ENCODE measurements at regions not wholly inside any gene's neighbourhood (a gene's known extent, or its start where the extent isn't known, plus 50 kb on each side); places are given as distances from the start of the nearest gene placed in this dataset.
A peak's percentile ranks its signal among the peaks of the same experiment; 100 is the strongest.

DNA sequence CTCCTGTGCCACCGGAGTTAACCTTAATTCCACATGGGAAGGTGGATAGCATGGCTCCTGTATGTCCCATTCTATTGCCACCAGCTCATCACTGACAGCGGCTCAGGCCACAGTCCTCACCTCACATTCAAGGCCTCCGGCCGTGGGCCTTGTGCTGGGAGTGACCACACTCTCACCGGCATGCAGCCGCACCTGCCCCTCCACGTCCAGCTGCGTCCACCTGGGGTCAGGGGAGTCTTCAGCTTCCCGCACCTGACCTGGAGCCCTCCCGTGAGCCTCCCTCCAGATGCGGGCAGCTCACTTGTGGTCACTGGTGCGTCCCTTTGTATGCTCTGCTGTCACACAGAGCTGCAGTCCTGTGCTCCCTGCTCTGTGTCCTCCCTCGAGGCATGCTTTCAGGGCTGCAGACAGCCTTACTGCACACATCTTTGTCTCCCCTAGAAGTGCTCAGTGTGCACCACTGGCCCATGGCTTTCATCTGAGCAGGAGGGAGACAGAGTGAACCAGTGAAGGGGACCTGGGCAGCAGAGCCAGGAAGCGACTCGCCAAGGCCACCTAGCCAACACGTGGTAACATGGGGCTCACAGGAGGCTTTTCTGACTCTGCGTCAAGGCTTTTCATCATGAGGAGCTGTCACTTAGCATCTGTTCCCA, 210.1 kb downstream of the ERCC6L2 start:
- H2BK20ac ChIP-seq (ENCODE audit: low read length), result no peak overlapping the region; the same call in 1 of the 2 replicates
- no peak overlapping the region for H2AFZ ChIP-seq (ENCODE audit: low read length)
- H3K4me3 ChIP-seq (ENCODE audit: extremely low read depth in 1 of 4, insufficient read depth in 2 of 4, low read depth in 3 of 4, low read length in 4 of 4), result no peak overlapping the region
- no peak overlapping the region for H3K23ac ChIP-seq (ENCODE audit: insufficient read length)
- no peak overlapping the region for H3K4me2 ChIP-seq (ENCODE audit: insufficient read depth in 1 of 2, low read depth in 2 of 2, low read length in 2 of 2)
- H3K14ac ChIP-seq (ENCODE audit: insufficient read length), result no peak overlapping the region
- no peak overlapping the region for H2BK120ac ChIP-seq (replicated peaks; ENCODE audit: low read depth, low read length)
- H3K9ac ChIP-seq (replicated peaks in 1 of 4; ENCODE audit: extremely low read depth in 1 of 4, low read depth in 3 of 4, low read length in 3 of 4), result no peak overlapping the region
- peak overlapping the region; percentile 37; the same call in 1 of the 2 replicates for H2BK5ac ChIP-seq (ENCODE audit: low read depth, low read length)
- no peak for FAIRE-seq
- no peak overlapping the region for H2AK5ac ChIP-seq (ENCODE audit: low read depth, low read length)
- ChIA-PET POLR2A (ENCODE audit: partially characterized antibody) (no interaction called here), CTCF (ENCODE audit: partially characterized antibody) (interaction anchor here (0.5 to 5.1 kb wide), 6 partner anchors 10 to 531 kb away, joined by 3 to 22 read pairs (median 4); no protein-coding TSS in a partner anchor)
- no peak overlapping the region for H3K4ac ChIP-seq (replicated peaks; ENCODE audit: insufficient read length, low read depth, low read length)
- H3K9me3 ChIP-seq (ENCODE audit: insufficient read depth in 2 of 2, low read depth in 1 of 2, low read length in 1 of 2), result no peaks in the 10 kb centered on the region
- no peak overlapping the region for H4K5ac ChIP-seq (ENCODE audit: insufficient read length, low read depth, low read length)
- peak overlapping the region; percentile 62; the same call in 1 of the 2 replicates for H2BK12ac ChIP-seq (ENCODE audit: low read depth, low read length)
- no peaks in the 10 kb centered on the region for H4K20me1 ChIP-seq (replicated peaks in 1 of 2; ENCODE audit: control insufficient read depth in 1 of 2, insufficient read depth in 2 of 2, low read length in 2 of 2)
- H3K18ac ChIP-seq (ENCODE audit: extremely low read depth, low read length), result no peak overlapping the region
- no peaks in the 10 kb centered on the region for H3K23me2 ChIP-seq (ENCODE audit: low read depth, low read length)
- H3K27ac ChIP-seq (ENCODE audit: low read depth, low read length), result no peak overlapping the region
- H3K79me1 ChIP-seq (ENCODE audit: low read depth, low read length), result no peaks in the 10 kb centered on the region
- H3K27me3 ChIP-seq (replicated peaks in 1 of 4; ENCODE audit: control insufficient read depth in 3 of 4, extremely low read depth in 1 of 4, insufficient read depth in 3 of 4, low read length in 3 of 4), result no peaks in the 10 kb centered on the region
- H4K91ac ChIP-seq (replicated peaks; ENCODE audit: insufficient read length, low read length), result no peak overlapping the region
- no peak overlapping the region for H3K56ac ChIP-seq (replicated peaks; ENCODE audit: insufficient read length, low read depth, low read length)
- no peaks in the 10 kb centered on the region for H3K36me3 ChIP-seq (ENCODE audit: control insufficient read depth in 2 of 4, insufficient read depth in 4 of 4, low read length in 3 of 4)
- 0 out of 2 replicates have a peak overlapping the region, but pooled peaks have one; percentile 82 for H2BK15ac ChIP-seq (ENCODE audit: low read length)
- peaks cover 4 to 13% (median 10%) of the 10 kb centered on the region in 4 experiments for H3K4me1 ChIP-seq (replicated peaks in 1 of 4; ENCODE audit: control insufficient read depth in 3 of 4, insufficient read depth in 4 of 4, low read length in 3 of 4)
- DNase-seq (ENCODE audit: low read depth in 1 of 2, low spot score in 2 of 2), result no peak
- no peaks in the 10 kb centered on the region for H3K79me2 ChIP-seq (ENCODE audit: control insufficient read depth in 1 of 2, insufficient read depth in 2 of 2, low read length in 2 of 2)
- H4K8ac ChIP-seq (ENCODE audit: extremely low read depth, insufficient read depth, low read length), result peak overlapping the region; percentile 0; the same call in 1 of the 2 replicates
- WGBS, 2 experiments (ENCODE audit: extremely low coverage in 1 of 2, insufficient coverage in 1 of 2, insufficient read length in 1 of 2, insufficient replicate concordance in 2 of 2, low coverage in 1 of 2, low lambda C conversion rate in 2 of 2, missing lambda C conversion rate in 1 of 2), result 90% methylated on average over 17 of the region's 17 CpGs; no CpG with 5 or more reads in 1 of the 2 experiments
- TF ChIP-seq TAF1 (IDR thresholded peaks at IDR 0.05; ENCODE audit: low read depth, low read length), result no peak
- TF ChIP-seq, protein P1, sequence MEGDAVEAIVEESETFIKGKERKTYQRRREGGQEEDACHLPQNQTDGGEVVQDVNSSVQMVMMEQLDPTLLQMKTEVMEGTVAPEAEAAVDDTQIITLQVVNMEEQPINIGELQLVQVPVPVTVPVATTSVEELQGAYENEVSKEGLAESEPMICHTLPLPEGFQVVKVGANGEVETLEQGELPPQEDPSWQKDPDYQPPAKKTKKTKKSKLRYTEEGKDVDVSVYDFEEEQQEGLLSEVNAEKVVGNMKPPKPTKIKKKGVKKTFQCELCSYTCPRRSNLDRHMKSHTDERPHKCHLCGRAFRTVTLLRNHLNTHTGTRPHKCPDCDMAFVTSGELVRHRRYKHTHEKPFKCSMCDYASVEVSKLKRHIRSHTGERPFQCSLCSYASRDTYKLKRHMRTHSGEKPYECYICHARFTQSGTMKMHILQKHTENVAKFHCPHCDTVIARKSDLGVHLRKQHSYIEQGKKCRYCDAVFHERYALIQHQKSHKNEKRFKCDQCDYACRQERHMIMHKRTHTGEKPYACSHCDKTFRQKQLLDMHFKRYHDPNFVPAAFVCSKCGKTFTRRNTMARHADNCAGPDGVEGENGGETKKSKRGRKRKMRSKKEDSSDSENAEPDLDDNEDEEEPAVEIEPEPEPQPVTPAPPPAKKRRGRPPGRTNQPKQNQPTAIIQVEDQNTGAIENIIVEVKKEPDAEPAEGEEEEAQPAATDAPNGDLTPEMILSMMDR (IDR thresholded peaks at IDR 0.05; ENCODE audit: control extremely low read depth in 1 of 3, insufficient read depth in 1 of 3, low read depth in 1 of 3, low read length in 3 of 3), result no peak
- TF ChIP-seq, protein P2, sequence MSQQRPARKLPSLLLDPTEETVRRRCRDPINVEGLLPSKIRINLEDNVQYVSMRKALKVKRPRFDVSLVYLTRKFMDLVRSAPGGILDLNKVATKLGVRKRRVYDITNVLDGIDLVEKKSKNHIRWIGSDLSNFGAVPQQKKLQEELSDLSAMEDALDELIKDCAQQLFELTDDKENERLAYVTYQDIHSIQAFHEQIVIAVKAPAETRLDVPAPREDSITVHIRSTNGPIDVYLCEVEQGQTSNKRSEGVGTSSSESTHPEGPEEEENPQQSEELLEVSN (IDR thresholded peaks at IDR 0.05), result no peak
- no peak for TF ChIP-seq ZNF274 (IDR thresholded peaks at IDR 0.05; ENCODE audit: borderline replicate concordance, extremely low read depth, low read length)
- TF ChIP-seq SAP30 (IDR thresholded peaks at IDR 0.05; ENCODE audit: insufficient read depth, insufficient replicate concordance, low read length), result no peak
- TF ChIP-seq SIRT6 (IDR thresholded peaks at IDR 0.05; ENCODE audit: low read length), result no peak
- TF ChIP-seq KDM1A (IDR thresholded peaks at IDR 0.05; ENCODE audit: borderline replicate concordance, low read length), result no peak
- TF ChIP-seq, protein P3, sequence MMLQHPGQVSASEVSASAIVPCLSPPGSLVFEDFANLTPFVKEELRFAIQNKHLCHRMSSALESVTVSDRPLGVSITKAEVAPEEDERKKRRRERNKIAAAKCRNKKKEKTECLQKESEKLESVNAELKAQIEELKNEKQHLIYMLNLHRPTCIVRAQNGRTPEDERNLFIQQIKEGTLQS (IDR thresholded peaks at IDR 0.05; ENCODE audit: insufficient read depth, low read depth, low read length), result no peak
